ENCODE measurements at regions not wholly inside any gene's neighbourhood (a gene's known extent, or its start where the extent isn't known, plus 50 kb on each side); places are given as distances from the start of the nearest gene placed in this dataset.

- DNase-seq (ENCODE audit: low read depth) = no peak
- TF ChIP-seq, protein P1, sequence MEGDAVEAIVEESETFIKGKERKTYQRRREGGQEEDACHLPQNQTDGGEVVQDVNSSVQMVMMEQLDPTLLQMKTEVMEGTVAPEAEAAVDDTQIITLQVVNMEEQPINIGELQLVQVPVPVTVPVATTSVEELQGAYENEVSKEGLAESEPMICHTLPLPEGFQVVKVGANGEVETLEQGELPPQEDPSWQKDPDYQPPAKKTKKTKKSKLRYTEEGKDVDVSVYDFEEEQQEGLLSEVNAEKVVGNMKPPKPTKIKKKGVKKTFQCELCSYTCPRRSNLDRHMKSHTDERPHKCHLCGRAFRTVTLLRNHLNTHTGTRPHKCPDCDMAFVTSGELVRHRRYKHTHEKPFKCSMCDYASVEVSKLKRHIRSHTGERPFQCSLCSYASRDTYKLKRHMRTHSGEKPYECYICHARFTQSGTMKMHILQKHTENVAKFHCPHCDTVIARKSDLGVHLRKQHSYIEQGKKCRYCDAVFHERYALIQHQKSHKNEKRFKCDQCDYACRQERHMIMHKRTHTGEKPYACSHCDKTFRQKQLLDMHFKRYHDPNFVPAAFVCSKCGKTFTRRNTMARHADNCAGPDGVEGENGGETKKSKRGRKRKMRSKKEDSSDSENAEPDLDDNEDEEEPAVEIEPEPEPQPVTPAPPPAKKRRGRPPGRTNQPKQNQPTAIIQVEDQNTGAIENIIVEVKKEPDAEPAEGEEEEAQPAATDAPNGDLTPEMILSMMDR (IDR thresholded peaks at IDR 0.05; ENCODE audit: low read length, missing control alignments) = no peak
- H3K4me3 ChIP-seq (replicated peaks; ENCODE audit: low read depth, low read length) = no peak overlapping the region
Observed at GRCh38 chr12:126567016-126567415, 1501.8 kb downstream of the AACS start.

- TF ChIP-seq, protein P1 (IDR thresholded peaks at IDR 0.05; ENCODE audit: low read length, missing control alignments) = no peak
Observed at GRCh38 chr12:126569706-126570105, 1504.5 kb downstream of the AACS start.

GRCh38 chr12:126570566-126570965 lies 1505.3 kb downstream of the AACS start:
- DNase-seq (ENCODE audit: low read depth) = peak; percentile 44
- H3K4me3 ChIP-seq (replicated peaks; ENCODE audit: low read depth, low read length) = no peak overlapping the region
- TF ChIP-seq, protein P1 (IDR thresholded peaks at IDR 0.05; ENCODE audit: low read length, missing control alignments) = no peak

More at GRCh38 chr12:126569706-126570105, 1504.5 kb downstream of the AACS start:
- no peak for DNase-seq (ENCODE audit: low read depth)
- H3K4me3 ChIP-seq (replicated peaks; ENCODE audit: low read depth, low read length) = no peak overlapping the region

DNA sequence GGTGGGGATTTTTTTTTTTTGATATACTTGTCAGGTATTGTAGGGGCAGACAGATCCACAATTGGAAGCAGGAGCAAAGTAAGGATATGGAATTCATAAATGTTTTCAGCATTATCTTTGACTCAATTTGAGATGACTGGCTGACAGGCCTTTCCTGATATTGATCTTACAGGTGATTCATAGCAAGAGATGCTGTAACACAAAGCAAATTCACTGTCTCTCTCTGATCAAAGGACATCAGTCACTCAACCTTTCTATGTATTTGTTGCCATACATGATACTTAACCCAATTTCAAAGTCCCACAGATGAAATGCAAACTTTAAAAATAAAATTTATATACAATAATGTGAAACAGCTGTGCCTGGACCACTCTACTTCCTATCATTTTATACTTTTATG lies 1506.9 kb downstream of the AACS start:
- TF ChIP-seq, protein P1 (IDR thresholded peaks at IDR 0.05; ENCODE audit: low read length, missing control alignments) = no peak
- no peak for DNase-seq (ENCODE audit: low read depth)
- no peak overlapping the region for H3K4me3 ChIP-seq (replicated peaks; ENCODE audit: low read depth, low read length)

DNA sequence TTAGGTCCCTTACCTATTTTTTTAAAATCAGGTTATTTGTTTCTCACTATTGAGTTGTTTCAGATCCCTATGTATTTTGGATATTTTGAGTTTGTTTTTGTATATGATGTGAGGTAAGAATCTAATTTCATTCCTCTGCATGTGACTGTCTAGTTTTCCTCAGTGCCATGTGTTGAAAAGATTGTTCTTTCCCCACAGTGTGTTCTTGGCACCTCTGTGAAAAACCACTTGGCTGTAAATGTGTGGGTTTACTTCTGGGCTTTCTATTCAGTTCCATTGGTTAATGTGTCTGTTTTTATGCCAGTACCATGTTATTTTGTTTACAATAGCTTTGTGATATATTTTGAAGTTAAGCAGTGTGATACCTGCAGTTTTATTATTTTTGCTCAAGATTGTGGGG lies 1516.4 kb downstream of the AACS start:
- TF ChIP-seq, protein P1 (IDR thresholded peaks at IDR 0.05; ENCODE audit: low read length, missing control alignments) = no peak
- no peak for DNase-seq (ENCODE audit: low read depth)
- H3K4me3 ChIP-seq (replicated peaks; ENCODE audit: low read depth, low read length) = no peak overlapping the region

GRCh38 chr12:126582231-126582630 lies 1517.0 kb downstream of the AACS start:
- peak; percentile 33 for DNase-seq (ENCODE audit: low read depth)
- H3K4me3 ChIP-seq (replicated peaks; ENCODE audit: low read depth, low read length) = no peak overlapping the region
- TF ChIP-seq, protein P1 (IDR thresholded peaks at IDR 0.05; ENCODE audit: low read length, missing control alignments) = no peak

DNA sequence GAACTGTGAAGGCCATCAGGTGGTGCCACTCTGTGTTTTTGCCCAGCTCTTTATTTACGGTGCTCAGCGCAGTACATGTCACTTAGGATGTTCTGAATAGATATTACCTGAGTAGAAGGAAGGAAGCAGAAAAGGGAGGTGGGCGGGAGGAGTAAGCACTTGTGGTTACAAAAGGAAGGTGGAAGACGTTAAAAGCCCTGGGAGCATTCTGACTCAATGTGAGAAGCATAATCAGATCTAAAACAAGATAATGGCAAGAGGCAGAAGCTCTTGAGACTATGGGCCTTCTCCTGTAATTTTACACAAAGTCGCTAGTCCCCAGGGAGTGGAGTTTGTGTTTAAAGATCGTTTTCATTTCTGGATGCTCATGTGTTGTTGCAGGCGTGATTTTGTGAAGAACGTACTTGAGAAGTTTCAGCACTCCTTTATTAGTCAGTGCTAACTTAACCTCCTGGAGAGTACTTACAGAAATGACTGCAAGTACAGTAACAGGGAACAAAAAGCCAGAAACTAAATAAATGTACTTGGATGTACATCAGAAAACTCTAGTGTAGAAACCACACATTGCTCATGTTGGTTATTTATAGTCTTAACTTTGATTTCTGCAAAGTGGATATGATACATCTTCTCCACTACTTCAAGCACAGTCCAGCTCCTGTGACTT lies 1523.5 kb downstream of the AACS start:
- no peak overlapping the region for H3K4me3 ChIP-seq (replicated peaks; ENCODE audit: low read depth, low read length)
- no peak for DNase-seq (ENCODE audit: low read depth)
- TF ChIP-seq, protein P1 (IDR thresholded peaks at IDR 0.05; ENCODE audit: low read length, missing control alignments) = no peak

Measured in fibroblast of pulmonary artery (primary cell).